GM18873 (cell line): ENCODE measurements at regions not wholly inside any gene's neighbourhood (a gene's known extent, or its start where the extent isn't known, plus 50 kb on each side); places are given as distances from the start of the nearest gene placed in this dataset.

Experiments
- ATAC-seq: cut with Tn5 transposase; IDR thresholded peaks from one replicate; pipeline ENCODE4 v1.9.1; 2021; ENCODE audit warnings: mild to moderate bottlenecking, moderate library complexity, moderate number of reproducible peaks; ENCODE audit not compliant: unreplicated experiment, low FRiP score

DNA sequence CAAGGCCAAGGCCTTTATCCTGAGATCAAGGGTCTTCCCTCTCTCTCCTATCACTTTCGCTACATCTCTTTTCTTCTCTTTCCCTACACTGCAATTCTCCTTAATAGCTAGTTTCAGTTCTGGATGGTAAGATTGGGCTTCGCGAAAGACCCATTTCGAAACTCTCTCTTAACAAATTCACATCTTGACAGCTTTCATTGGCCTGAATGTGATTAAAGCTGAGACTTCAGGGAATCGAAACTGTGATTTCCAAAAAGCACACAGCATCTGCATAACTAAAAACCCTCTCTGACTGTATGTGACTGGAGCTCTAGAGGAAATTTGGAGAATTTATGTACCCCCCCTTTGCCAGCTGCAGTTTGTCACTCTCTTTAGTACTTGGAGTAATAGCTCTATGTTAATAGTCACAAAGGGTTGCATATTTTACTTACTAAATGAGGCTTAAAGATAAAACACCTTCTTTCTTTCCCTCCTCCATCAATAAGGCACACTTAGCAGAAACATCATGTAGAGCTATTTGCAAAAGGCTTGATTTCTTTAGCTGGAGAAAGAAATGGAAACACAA is 105.3 kb upstream of the FAM20A start:
- ATAC-seq: no peak

DNA sequence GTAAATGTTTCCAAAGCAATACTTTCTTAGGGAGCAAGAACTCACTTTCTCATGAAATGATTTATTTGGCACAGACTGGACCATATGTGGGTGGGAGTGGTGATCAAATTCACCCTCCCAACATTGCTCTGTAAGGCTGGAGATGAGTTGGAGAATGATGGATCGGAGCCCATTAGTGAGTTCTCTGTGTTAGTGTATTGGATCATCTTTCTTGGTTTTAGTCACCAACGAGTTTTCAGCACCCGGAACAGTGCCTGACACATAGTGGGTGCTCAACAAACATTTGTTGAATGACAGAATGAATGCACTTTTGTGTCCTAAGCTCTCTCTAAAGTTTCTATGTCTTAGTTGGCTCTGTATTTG is 104.5 kb upstream of the FAM20A start:
- ATAC-seq: no peak

DNA sequence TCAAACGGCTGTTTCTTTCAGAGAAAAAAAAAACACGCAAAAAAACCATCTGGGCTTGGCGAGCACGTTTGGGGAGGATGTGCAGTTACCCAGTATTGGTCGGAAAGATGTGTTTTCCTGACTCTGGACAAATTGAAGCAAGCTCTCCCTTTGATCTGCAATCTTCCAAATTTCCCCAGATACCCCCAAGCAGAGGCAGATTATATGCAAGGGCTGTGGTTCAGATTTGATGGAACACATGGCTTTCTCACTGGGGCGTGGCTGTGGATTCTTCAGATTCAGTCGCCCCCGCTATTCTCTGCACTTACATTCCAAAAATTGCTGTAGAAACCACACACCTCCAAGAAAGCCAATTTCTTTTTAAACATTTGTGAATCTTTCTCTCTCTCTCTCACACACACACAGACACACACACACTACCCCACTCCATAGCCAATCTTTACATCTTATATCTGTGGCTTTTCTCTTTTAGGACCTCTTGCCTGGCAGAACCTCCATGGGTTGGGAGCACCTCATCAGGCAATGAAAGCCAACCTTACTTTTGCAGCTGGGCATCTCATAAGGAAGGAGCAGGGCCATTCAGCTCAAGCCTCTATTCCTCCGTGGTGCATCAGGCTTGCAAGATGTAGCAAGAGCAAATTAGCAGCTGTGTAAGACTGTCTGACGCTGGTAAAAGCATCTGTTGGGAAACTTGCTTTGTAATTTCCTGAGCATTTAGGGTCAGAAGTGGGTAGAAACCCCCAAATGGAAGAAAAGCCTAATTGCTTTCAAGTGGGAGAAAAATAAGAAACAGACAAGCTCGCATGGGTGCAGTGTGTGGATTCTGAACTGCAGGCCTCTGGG is 103.9 kb upstream of the FAM20A start:
- no peak for ATAC-seq

DNA sequence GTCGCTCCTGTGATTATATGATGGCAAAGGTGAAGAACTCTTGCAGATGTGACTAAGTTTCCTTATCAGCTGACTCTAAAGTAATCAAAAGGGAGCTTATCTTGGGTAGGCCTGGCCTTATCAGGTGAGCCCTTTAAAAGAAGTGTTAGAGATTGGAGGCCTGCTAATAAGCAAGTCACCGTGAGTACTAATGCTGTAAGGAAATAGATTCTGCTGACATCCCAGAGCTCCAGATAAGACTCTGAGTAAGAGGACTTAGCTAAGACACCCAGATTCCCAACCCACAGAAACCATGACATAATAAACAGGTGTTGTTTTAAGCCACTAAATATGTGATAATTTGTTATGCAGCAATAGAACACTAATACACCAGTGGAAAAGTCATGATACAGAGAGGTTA is 99.9 kb upstream of the FAM20A start:
- no peak for ATAC-seq

DNA sequence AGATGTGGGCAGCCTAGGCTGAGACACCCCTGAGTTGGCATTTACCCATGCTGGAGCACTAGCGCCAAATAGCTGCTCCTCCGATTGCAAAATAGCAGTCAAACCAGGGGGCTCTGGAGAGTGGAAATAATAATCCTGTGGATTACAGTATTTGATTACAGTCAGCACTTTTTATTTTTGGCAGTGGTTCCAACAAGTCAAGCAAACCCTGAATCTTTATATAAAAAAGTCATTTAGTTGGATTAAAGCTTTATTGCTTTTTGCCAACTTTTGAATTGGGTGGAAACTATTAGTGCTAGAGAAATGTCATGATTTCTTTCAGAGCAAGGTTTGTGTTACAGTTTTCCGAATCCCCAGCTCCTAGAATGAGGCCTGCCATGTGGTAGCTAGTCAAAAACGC is 99.3 kb upstream of the FAM20A start:
- ATAC-seq: no peak

DNA sequence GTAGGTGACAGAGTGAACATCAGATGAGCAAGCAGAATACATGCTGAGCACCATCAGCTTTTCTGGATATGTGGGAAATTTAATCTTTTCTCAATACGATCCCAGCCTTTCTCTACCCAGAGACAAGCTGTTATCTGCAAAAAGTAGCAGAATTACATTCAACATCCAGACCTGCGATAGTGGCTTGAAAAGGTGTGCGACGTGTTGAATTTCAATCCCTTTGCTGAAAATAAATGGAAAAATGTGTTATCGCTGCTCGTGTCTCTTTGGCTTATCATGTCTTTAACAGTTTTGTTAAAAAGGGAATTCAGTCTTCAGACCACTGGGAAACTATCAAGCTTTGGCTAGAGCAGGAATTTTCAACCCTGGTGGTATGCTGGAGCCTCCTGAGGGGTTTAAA is 98.8 kb upstream of the FAM20A start:
- no peak for ATAC-seq

DNA sequence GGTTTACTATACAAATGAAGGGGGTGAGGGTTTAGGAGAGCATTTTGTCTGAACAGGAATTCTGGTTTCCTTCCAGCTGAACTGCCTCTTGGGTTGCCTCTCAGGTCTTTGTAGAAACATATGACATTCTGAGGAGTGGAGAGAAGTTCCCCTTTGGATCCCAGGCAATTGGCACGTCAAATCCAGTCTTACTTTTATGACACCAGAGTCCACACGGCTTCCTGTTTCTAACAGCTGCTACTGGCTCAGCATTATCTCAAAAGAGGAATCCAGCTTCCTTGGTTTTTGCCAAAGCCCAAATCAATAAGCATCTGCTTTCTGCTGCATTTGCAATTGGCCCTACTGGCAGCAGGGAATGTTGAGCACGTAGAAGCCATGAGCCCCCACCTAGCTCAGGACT is 97.6 kb upstream of the FAM20A start:
- ATAC-seq: no peak

DNA sequence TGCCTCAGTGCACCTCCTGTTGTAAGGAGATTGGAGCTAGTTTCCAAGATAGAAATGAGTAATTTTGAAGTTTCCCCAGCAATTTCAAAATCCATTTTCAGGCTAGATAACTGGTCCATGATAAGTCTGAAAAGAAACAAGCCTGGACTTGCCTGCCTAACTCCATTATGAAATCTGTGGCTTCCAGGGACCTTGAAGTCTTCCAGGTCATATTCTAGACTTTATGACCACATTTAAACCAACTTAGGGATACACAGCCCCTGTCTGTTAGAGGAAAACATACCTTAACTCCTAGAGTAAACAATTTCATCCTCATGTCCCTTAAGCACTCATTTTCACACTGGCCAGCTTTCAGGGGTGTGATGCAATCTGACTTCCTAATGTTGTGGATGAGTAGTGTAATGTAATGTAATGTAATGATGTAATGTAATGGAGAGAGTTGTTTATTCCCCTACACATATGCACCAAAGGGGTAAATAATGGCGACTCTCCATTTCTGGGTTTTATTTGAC is 96.7 kb upstream of the FAM20A start:
- ATAC-seq: no peak

DNA sequence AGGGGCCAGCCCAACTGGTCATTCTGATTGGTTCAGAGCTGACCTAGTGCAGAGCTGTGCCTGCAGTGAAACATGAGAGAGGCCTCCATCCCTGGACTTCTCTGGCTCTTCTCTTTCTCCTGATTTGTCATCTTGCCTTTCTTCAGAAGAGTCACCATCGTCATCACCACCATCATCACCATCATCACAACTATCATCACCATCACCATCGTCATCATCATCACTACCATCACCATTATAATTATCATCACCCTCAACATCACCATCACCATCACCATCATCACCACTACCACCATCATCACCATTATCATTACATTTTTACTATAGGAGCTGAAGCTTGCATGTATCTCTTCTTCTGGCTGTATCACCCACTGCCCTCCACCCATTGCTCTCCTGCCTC is 94.5 kb upstream of the FAM20A start:
- ATAC-seq: no peak

DNA sequence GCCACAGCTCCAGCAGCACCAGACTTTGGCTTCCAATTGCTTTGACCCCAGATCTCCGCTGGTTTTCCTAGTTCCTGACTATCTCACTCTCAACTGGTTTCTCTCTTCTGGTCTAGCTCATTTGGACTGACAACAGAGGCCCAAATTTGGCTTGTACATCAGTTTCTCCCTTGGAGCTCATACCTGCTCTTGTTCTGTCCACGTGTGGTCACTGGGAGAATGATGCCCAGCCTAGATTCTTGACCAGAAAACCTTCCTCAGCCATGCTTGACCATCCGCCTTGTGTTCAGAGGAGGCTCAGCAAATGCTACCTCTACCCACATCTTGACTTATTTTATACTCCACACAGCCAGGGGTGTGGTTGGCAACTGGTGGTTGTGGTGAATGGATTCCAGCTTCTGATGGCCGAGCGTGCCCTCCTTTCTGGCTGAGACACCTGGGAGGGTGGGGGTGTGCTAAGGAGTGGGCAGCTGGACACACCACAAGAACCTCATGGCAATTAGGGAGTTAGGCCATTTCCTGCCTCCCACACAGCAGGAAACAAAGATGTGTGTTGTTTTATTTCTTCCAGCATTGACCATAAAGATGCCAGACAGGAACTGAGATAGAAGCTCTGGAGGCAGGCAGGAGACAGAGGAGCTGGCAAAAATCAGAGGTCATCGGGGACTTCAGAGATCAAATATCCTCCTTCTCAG is 93.8 kb upstream of the FAM20A start:
- ATAC-seq: no peak

DNA sequence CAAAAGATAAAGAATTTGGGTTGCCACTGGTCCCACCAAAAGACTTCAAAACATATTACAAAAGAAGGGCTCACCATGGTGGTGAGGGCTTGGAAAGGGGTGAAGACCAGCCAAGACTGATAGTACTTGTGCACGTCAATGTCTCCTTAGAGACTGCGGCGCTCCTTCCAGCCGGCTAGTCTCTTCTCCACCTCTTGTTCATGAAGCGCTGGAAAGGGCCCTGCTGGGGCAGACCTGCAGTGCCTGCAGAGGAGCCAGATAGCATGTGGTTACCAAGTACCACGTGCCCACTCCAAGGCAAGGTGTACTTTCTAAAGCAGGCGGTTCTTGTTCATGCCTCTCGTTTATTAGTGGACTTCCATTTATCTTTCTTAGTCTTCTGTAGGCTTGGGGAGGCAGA is 92.7 kb upstream of the FAM20A start:
- no peak for ATAC-seq

DNA sequence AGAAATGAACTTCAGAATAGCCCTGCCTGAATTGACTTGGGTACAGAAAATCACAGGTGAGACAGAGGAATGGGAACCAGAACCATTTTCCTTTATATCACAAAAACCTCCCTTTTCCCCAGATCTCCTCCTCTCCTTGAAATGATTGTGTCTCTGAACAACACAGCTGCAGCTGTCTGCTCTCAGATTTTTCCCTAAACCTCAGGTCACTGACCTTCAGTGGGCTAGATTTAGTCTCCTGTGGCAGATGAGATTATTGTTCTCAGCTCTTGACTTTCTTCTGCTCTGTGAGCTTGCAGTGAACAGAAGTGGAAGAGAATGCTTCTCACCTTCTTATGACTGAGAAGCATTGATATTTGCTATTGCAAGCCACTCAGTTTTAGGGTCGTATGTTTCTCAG is 92.3 kb upstream of the FAM20A start:
- ATAC-seq: no peak

DNA sequence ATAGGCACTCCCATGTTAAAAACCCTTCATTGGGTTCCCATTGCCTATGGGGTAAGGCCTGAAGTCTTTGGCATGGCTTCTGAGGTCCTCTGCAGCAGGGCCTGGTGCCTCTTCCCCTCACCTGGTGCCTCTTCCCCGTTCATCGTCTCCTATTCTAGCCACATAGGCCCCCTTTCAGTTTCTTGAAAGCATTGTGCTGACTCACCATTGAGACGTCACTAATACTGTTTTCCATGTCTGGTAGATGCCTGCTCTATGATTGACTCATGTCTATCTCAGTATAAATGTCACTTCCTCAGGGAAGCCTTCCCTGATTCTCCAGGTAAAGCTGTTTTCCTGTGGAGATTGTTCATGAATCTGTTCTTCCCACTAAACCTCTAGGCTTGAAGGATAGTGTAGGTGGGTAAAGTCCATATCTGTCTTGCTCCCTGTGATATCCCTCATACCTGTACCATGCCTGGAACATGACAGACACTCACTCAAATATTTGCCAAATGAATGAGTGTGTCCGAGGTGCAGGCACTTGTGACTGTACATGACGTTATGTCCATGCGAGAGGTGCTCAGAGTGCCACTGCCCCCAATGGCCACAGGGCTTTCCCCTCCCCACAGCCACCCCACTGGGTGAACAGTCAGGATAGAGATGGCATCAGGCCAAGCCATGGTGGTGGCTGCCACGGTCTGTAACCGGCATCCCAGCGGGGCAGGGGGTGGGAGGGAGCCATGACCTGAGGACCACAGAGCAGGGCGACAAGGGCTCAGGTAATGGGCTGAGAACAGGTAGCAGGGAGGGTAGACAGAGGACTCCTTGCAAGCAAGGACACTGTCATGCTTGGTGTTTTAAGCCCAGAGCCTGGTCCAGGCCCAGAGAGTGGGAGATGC is 85.2 kb upstream of the FAM20A start:
- no peak for ATAC-seq

DNA sequence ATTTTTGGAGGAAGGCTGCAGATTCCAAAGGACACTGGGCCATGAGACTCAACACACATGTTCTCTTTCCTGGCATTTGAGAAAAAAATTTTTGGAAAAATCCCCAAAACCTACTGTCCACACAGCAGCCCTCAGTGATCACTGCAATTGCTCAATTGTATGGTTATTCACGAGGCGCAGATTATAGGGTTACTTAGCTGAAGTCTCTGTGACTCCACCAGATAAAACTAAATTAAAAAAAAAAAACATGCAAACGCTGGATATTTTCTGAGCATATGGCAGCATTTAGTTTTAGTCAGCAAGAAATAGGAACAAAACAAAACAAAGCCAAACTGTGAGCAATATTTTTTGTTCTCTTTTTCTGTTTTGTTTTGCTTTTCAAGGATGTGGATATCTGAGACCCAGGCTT is 83.8 kb upstream of the FAM20A start:
- ATAC-seq: no peak

DNA sequence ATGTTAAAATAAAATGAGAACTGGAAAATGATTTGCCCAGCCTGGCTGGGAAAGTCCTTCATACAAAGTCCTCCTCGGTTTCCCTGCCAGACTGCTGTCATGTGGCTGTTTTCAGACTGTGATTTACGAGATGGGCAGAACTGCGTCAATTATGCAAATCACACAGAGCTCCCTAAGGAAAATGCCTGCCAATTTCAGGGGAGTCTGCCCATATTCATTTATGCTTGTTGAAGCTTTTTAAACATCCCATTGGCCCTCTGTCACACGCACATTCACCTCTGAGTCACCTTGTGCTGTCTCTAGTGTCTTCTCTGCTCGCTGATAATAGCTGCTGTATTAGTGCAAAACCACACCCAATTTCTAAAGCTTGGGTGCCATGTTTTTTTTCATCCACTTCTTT is 81.7 kb upstream of the FAM20A start:
- ATAC-seq: no peak

DNA sequence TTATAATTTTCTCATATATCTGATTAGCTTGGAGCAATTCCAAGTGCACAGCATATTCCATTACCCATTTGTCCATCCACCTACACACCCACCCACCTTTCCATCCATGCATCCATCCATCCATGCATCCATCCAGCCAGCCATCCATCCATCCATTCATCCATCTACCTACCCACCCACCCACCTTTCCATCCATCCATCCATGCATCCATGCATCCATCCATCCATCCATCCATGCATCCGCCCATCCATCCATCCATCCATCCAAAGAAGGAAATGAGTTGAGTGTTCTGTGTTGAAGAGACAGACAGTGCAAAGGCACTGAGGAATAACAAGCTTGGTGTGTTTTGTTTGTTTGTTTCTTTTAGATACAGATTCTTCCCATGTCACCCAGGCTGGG is 78.7 kb upstream of the FAM20A start:
- ATAC-seq: no peak

DNA sequence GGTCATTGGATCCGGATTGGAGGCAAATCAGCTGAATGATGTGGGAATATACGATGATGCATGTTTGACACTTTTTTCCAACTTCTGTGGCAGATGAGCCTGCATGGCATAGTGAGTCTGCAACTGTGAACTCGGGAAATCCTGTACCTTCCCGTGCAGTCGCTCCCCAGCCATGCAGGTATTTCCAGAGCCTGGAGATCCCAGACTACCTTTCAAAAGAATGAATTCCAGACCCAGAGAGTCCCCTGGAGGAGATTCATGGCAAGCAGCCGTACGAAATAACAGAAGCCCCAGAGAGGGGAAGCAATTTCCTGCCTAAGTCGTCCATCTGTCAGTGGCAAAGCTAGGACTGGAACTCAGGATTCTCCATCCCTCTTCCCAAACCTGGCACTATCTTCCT is 75.7 kb upstream of the FAM20A start:
- no peak for ATAC-seq

DNA sequence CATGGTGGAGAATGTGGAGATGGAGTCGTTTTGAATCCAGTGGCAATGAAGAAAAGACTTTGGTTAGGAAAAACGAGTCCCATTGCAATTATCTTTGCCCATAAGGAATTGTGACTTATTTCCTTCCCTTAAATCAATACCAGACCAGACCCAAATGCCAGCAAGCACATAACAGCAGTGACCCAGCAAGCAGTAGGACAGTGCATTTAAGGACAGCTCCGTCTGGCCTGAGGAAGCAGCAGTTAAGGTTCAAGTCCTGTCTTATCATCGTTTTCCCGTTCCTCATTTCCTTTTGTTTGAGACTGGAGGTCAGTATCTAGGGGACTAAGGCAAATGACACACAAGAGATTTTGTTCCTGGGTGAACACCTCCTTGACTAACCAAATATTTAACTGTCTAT is 74.6 kb upstream of the FAM20A start:
- no peak for ATAC-seq

DNA sequence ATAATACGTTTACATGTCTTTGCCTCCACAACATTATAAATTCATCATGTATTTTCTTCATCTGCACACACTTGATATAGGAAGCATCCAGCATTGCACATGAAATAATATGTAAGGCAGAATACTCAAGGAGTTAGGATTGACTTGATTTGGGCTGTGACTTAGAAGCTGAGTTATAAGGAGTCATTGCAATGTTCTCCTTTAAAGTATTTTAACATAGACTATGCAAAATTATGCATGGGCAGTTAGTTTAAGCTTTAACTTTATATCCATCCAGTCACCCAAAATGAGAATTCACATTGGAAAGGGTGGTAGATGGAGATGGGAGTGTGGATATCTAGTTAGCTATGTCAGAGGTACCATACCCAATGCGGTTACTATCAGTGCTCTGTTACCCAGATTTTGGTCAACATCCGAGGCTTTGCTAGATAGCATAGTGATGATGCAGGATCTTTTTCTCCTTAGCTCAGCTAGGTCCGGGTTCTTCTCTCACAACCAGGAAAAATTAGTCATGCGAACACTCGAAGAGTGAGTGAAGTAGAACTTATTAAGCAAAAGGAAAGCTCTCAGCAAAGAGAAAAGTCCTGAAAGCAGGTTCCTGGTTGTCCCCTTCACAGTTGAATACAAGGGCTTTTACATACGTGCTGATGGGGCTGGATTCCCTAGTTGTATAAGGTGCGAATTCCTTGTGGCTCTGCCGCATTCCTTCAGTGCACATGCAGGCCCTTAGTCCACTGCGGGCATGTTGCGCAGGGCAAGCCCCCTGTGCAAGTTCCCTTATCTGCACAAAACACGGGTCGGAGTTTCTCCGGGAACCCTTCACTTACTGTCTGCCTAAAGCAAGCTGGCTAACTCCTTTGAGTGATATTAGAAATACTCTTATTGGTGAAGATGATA is 73.1 kb upstream of the FAM20A start:
- no peak for ATAC-seq
